ENCODE measurements at regions not wholly inside any gene's neighbourhood (a gene's known extent, or its start where the extent isn't known, plus 50 kb on each side); places are given as distances from the start of the nearest gene placed in this dataset.

DNA sequence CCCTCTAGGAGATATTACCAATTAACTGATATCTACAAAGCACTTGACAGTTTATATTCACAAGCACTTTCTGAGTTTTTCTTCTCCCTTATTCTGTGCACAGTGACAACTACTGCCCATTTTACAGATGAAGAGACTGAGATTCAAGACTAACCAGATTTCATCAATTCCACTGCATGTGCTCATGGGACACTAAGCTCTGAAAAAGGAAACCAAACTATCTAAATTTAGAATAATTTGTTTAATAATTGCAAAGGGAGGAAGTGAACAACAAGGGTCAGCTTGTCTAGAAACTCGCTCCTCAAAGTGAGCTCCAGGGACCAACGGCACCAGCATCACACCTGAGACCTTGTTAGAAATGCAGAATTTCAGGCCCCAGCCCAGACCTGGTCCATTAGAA, 50.8 kb upstream of the MYLIP start:
- DNase-seq (ENCODE audit: extremely low spot score) = no peak
- TF ChIP-seq TARDBP (IDR thresholded peaks at IDR 0.05) = no peak
- no peak for TF ChIP-seq ZNF384 (IDR thresholded peaks at IDR 0.05)
- TF ChIP-seq ELF4 (IDR thresholded peaks at IDR 0.05) = no peak
- no peak for TF ChIP-seq LEF1 (IDR thresholded peaks at IDR 0.05; ENCODE audit: borderline replicate concordance)
- no peak for TF ChIP-seq L3MBTL2 (conservative IDR thresholded peaks at IDR 0.05)
- TF ChIP-seq SP1 (IDR thresholded peaks at IDR 0.05) = no peak
- TF ChIP-seq FOXA1 (IDR thresholded peaks at IDR 0.05) = no peak
- TF ChIP-seq ARNT (IDR thresholded peaks at IDR 0.05) = no peak
- POLR2A ChIA-PET = no interaction called here
- CTCF ChIA-PET = no interaction called here

GRCh38 chr6:16069671-16070070, 59.2 kb upstream of the MYLIP start:
- TF ChIP-seq PKNOX1 (IDR thresholded peaks at IDR 0.05) = no peak
- TF ChIP-seq ELF4 (IDR thresholded peaks at IDR 0.05) = no peak
- ChIA-PET CTCF (no interaction called here), POLR2A (no interaction called here)
- DNase-seq (ENCODE audit: extremely low spot score) = no peak

DNA sequence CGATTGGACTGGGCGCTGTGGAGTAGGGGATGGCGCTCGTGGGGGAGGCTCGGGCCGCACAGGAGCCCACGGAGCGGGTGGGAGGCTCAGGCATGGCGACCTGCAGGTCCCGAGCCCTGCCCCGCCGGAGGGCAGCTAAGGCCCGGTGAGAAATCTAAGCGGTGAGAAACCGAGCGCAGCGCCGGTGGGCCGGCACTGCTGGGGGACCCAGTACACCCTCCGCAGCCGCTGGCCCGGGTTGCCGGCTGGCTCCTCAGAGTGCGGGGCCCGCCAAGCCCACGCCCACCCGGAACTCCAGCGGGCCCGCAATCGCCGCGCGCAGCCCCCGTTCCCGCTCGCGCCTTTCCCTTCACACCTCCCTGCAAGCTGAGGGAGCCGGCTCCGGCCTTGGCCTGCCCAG, 59.7 kb upstream of the MYLIP start:
- ChIA-PET POLR2A (no interaction called here), CTCF (no interaction called here)
- no peak for TF ChIP-seq FOXA1 (IDR thresholded peaks at IDR 0.05)
- TF ChIP-seq ELF4 (IDR thresholded peaks at IDR 0.05) = no peak
- TF ChIP-seq SUZ12 (IDR thresholded peaks at IDR 0.05) = no peak
- TF ChIP-seq ARNT (IDR thresholded peaks at IDR 0.05) = no peak
- no peak for TF ChIP-seq FOXM1 (IDR thresholded peaks at IDR 0.05; ENCODE audit: borderline replicate concordance)
- no peak for TF ChIP-seq HDGF (IDR thresholded peaks at IDR 0.05; ENCODE audit: borderline replicate concordance)
- no peak for DNase-seq (ENCODE audit: extremely low spot score)

- no peak for DNase-seq (ENCODE audit: extremely low spot score)
- ChIA-PET CTCF (no interaction called here), POLR2A (no interaction called here)
- no peak for TF ChIP-seq SUZ12 (IDR thresholded peaks at IDR 0.05)
Measured at GRCh38 chr6:16067568-16067967, 61.3 kb upstream of the MYLIP start.

GRCh38 chr6:16064671-16065072, 64.2 kb upstream of the MYLIP start:
- no peak for DNase-seq (ENCODE audit: extremely low spot score)
- CTCF ChIA-PET = interaction anchor here (0.6 kb wide), 1 partner anchor 252 kb away, joined by 11 read pairs; no protein-coding TSS in a partner anchor
- TF ChIP-seq SUZ12 (IDR thresholded peaks at IDR 0.05) = no peak
- POLR2A ChIA-PET = no interaction called here

GRCh38 chr6:16063580-16063979, 65.3 kb upstream of the MYLIP start:
- CTCF ChIA-PET = no interaction called here
- no peak for DNase-seq (ENCODE audit: extremely low spot score)
- TF ChIP-seq SP1 (IDR thresholded peaks at IDR 0.05) (no peak), PKNOX1 (IDR thresholded peaks at IDR 0.05) (no peak), FOXK2 (IDR thresholded peaks at IDR 0.05) (no peak), NFRKB (IDR thresholded peaks at IDR 0.05) (no peak), ARNT (IDR thresholded peaks at IDR 0.05) (no peak), FOXA1 (IDR thresholded peaks at IDR 0.05) (no peak), ZNF384 (IDR thresholded peaks at IDR 0.05) (no peak), TARDBP (IDR thresholded peaks at IDR 0.05) (no peak), L3MBTL2 (conservative IDR thresholded peaks at IDR 0.05) (no peak), BHLHE40 (IDR thresholded peaks at IDR 0.05; ENCODE audit: borderline replicate concordance) (no peak), SUZ12 (IDR thresholded peaks at IDR 0.05) (no peak), LEF1 (IDR thresholded peaks at IDR 0.05; ENCODE audit: borderline replicate concordance) (no peak), FOXM1 (IDR thresholded peaks at IDR 0.05; ENCODE audit: borderline replicate concordance) (no peak), CTBP1 (IDR thresholded peaks at IDR 0.05; ENCODE audit: borderline replicate concordance) (no peak), HDGF (IDR thresholded peaks at IDR 0.05; ENCODE audit: borderline replicate concordance) (no peak), ELF4 (IDR thresholded peaks at IDR 0.05) (no peak)
- POLR2A ChIA-PET = no interaction called here

DNA sequence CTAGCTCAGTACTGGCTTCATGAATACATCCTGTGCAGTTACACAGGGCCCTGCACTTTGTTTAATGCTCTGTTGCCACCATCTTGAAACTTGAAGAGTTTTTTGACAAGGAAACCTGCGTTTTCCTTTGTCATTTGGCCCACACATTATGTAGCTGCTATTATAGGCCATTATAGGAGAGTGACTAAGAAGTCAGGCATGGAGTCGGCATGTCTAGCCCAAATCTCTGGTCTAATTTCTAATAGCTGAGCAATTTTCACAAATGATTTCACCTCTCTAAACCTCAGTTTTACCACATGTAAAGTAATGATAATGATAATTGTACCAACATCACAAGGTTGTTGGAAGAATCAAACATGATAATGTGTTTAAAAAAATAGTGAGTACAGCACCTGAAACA, 67.1 kb upstream of the MYLIP start:
- DNase-seq (ENCODE audit: extremely low spot score) = no peak
- POLR2A ChIA-PET = no interaction called here
- TF ChIP-seq CTBP1 (IDR thresholded peaks at IDR 0.05; ENCODE audit: borderline replicate concordance) (no peak), LEF1 (IDR thresholded peaks at IDR 0.05; ENCODE audit: borderline replicate concordance) (no peak)
- CTCF ChIA-PET = interaction anchor here (0.6 kb wide), 1 partner anchor 10 kb away, joined by 10 read pairs; no protein-coding TSS in a partner anchor

DNA sequence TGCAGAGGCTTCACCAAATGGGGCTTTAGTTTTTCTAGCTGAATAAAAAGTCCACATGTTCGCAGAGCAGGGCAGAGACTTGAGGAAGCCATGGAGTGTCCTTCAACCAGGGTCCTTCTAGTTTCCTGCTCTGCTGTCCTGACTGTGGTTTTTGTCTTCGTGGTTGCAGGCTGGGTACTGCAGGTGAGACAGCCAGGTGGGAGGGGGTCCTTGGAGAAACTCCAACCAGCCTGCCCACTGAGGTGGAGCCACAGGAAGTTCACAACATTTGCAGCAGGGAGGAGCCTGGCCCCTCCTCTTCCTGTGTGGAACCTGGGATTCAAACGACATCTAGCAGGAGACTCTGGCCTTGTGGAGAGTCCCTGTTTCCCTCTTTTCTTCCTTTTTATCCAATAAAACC, 68.8 kb upstream of the MYLIP start:
- TF ChIP-seq ARNT (IDR thresholded peaks at IDR 0.05) = no peak
- TF ChIP-seq HDGF (IDR thresholded peaks at IDR 0.05; ENCODE audit: borderline replicate concordance) = no peak
- TF ChIP-seq SUZ12 (IDR thresholded peaks at IDR 0.05) = no peak
- TF ChIP-seq FOXK2 (IDR thresholded peaks at IDR 0.05) = no peak
- no peak for TF ChIP-seq ELF4 (IDR thresholded peaks at IDR 0.05)
- no peak for TF ChIP-seq LEF1 (IDR thresholded peaks at IDR 0.05; ENCODE audit: borderline replicate concordance)
- no peak for TF ChIP-seq PKNOX1 (IDR thresholded peaks at IDR 0.05)
- no peak for TF ChIP-seq ZNF384 (IDR thresholded peaks at IDR 0.05)
- no peak for TF ChIP-seq FOXA1 (IDR thresholded peaks at IDR 0.05)
- no peak for TF ChIP-seq BHLHE40 (IDR thresholded peaks at IDR 0.05; ENCODE audit: borderline replicate concordance)
- no peak for TF ChIP-seq L3MBTL2 (conservative IDR thresholded peaks at IDR 0.05)
- TF ChIP-seq SP1 (IDR thresholded peaks at IDR 0.05) = no peak
- no peak for TF ChIP-seq FOXM1 (IDR thresholded peaks at IDR 0.05; ENCODE audit: borderline replicate concordance)
- TF ChIP-seq TARDBP (IDR thresholded peaks at IDR 0.05) = no peak
- no peak for TF ChIP-seq CTBP1 (IDR thresholded peaks at IDR 0.05; ENCODE audit: borderline replicate concordance)
- no peak for TF ChIP-seq NFRKB (IDR thresholded peaks at IDR 0.05)
- CTCF ChIA-PET = no interaction called here
- DNase-seq (ENCODE audit: extremely low spot score) = no peak
- POLR2A ChIA-PET = no interaction called here

Measured in HEK293T (cell line).